Liver (tissue), 8 donors: ENCODE measurements at regions not wholly inside any gene's neighbourhood (a gene's known extent, or its start where the extent isn't known, plus 50 kb on each side); places are given as distances from the start of the nearest gene placed in this dataset.

ENCODE experiments used
- DNase-seq: peaks from one replicate; pipeline ENCODE4 v3.0.0-alpha.2; 2017; ENCODE audit warnings: low spot score
- H3K27ac ChIP-seq, 2 donors: one replicate each; pipeline ENCODE4 v1.7.0; 2013; ENCODE audit warnings: inconsistent platforms in 2 of 2, low read length in 2 of 2, control low read depth in 1 of 2, low read depth in 1 of 2, mild to moderate bottlenecking in 1 of 2
- H3K27me3 ChIP-seq, 4 donors: one replicate each; pipeline versions ENCODE4 v1.6.1 to v1.7.0; 2013; ENCODE audit warnings: low read length in 3 of 4, inconsistent platforms in 1 of 4, mild to moderate bottlenecking in 1 of 4, moderate library complexity in 1 of 4; ENCODE audit not compliant: control insufficient read depth in 4 of 4, insufficient read depth in 4 of 4
- H3K36me3 ChIP-seq, 4 donors: one replicate each; pipeline versions ENCODE4 v1.6.1 to v1.7.0; 2013; ENCODE audit warnings: low read length in 3 of 4, mild to moderate bottlenecking in 3 of 4, low read depth in 1 of 4, moderate library complexity in 1 of 4; ENCODE audit not compliant: control insufficient read depth in 4 of 4, insufficient read depth in 3 of 4
- H3K4me1 ChIP-seq, 4 donors: one replicate each; pipeline versions ENCODE4 v1.6.1 to v1.7.0; 2013; ENCODE audit warnings: low read length in 3 of 4, mild to moderate bottlenecking in 3 of 4, moderate library complexity in 1 of 4; ENCODE audit not compliant: control insufficient read depth in 4 of 4, insufficient read depth in 4 of 4
- H3K4me3 ChIP-seq, 3 donors: one replicate each; pipeline versions ENCODE4 v1.6.1 to v1.7.0; 2013; ENCODE audit warnings: low read length in 3 of 3, control low read depth in 1 of 3, low read depth in 1 of 3, mild to moderate bottlenecking in 1 of 3
- H3K9ac ChIP-seq, 2 donors: one replicate each; pipeline ENCODE4 v1.7.0; 2013; ENCODE audit warnings: low read length in 2 of 2, mild to moderate bottlenecking in 2 of 2, moderate library complexity in 2 of 2, control low read depth in 1 of 2, low read depth in 1 of 2
- H3K9me3 ChIP-seq, 4 donors: one replicate each; pipeline versions ENCODE4 v1.6.1 to v1.7.0; 2013; ENCODE audit warnings: low read length in 3 of 4; ENCODE audit not compliant: control insufficient read depth in 4 of 4
- ATF3 ChIP-seq: IDR thresholded peaks from 2 replicates; pipeline ENCODE4 v1.6.1; 2016; ENCODE audit warnings: antibody characterized with exemption
- FOXA1 ChIP-seq: IDR thresholded peaks from 2 replicates; pipeline ENCODE4 v1.6.1; 2016; ENCODE audit warnings: antibody characterized with exemption
- FOXA2 ChIP-seq: IDR thresholded peaks from 2 replicates; pipeline ENCODE4 v1.6.1; 2016; ENCODE audit warnings: antibody characterized with exemption
- GABPA ChIP-seq, 2 donors: IDR thresholded peaks in 1 of 2; conservative IDR thresholded peaks in 1 of 2; 2 replicates each; pipeline ENCODE4 v1.6.1; 2016; ENCODE audit warnings: antibody characterized with exemption in 2 of 2, mild to moderate bottlenecking in 1 of 2, moderate library complexity in 1 of 2
- HNF4A ChIP-seq, 2 donors: conservative IDR thresholded peaks; 2 replicates each; pipeline ENCODE4 v1.6.1; 2016; ENCODE audit warnings: antibody characterized with exemption in 2 of 2, mild to moderate bottlenecking in 2 of 2
- HNF4G ChIP-seq: IDR thresholded peaks from 2 replicates; pipeline ENCODE4 v1.6.1; 2016; ENCODE audit warnings: antibody characterized with exemption
- JUND ChIP-seq, 2 donors: IDR thresholded peaks; 2 replicates each; pipeline ENCODE4 v1.6.1; 2016; ENCODE audit warnings: antibody characterized with exemption in 2 of 2
- RAD21 ChIP-seq, 2 donors: IDR thresholded peaks; 2 replicates each; pipeline ENCODE4 v1.6.1; 2016; ENCODE audit warnings: antibody characterized with exemption in 2 of 2, mild to moderate bottlenecking in 2 of 2
- REST ChIP-seq: IDR thresholded peaks from 2 replicates; pipeline ENCODE4 v1.6.1; 2016; ENCODE audit warnings: antibody characterized with exemption, mild to moderate bottlenecking
- RXRA ChIP-seq, 2 donors: IDR thresholded peaks; 2 replicates each; pipeline ENCODE4 v1.6.1; 2017 to 2018; ENCODE audit warnings: antibody characterized with exemption in 2 of 2, mild to moderate bottlenecking in 1 of 2
- SP1 ChIP-seq: IDR thresholded peaks from 2 replicates; pipeline ENCODE4 v1.6.1; 2018; ENCODE audit warnings: antibody characterized with exemption, mild to moderate bottlenecking
- TAF1 ChIP-seq: conservative IDR thresholded peaks from 2 replicates; pipeline ENCODE4 v1.6.1; 2016; ENCODE audit warnings: antibody characterized with exemption, mild to moderate bottlenecking
- YY1 ChIP-seq: IDR thresholded peaks from 2 replicates; pipeline ENCODE4 v1.6.1; 2016; ENCODE audit warnings: antibody characterized with exemption, mild to moderate bottlenecking
- ZBTB33 ChIP-seq: IDR thresholded peaks from 2 replicates; pipeline ENCODE4 v1.6.1; 2016; ENCODE audit warnings: antibody characterized with exemption
- WGBS: extraction: QIAGEN DNeasy Blood & Tissue Kit; methylation state at CpG from one replicate; pipeline ENCODE4 v1.1.7; 2013; 5-methylcytosine and 5-hydroxymethylcytosine counted together
- TF ChIP-seq, protein P1 (sequence below): fragments of 150-350 bp; IDR thresholded peaks from 2 replicates; pipeline ENCODE4 v1.5.1; 2017; ENCODE audit warnings: improper control_type of control experiment, low read depth, low read length; ENCODE audit not compliant: missing input control
- TF ChIP-seq, protein P2 (sequence below): IDR thresholded peaks from 2 replicates; pipeline ENCODE4 v1.6.1; 2016; ENCODE audit warnings: antibody characterized with exemption
- donor health status: healthy.
- donor health status: healthy.
- donor health status: healthy.
- donor health status: healthy.
- donor health status: healthy.

- TF ChIP-seq, protein P1, sequence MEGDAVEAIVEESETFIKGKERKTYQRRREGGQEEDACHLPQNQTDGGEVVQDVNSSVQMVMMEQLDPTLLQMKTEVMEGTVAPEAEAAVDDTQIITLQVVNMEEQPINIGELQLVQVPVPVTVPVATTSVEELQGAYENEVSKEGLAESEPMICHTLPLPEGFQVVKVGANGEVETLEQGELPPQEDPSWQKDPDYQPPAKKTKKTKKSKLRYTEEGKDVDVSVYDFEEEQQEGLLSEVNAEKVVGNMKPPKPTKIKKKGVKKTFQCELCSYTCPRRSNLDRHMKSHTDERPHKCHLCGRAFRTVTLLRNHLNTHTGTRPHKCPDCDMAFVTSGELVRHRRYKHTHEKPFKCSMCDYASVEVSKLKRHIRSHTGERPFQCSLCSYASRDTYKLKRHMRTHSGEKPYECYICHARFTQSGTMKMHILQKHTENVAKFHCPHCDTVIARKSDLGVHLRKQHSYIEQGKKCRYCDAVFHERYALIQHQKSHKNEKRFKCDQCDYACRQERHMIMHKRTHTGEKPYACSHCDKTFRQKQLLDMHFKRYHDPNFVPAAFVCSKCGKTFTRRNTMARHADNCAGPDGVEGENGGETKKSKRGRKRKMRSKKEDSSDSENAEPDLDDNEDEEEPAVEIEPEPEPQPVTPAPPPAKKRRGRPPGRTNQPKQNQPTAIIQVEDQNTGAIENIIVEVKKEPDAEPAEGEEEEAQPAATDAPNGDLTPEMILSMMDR: no peak
- TF ChIP-seq RXRA (IDR thresholded peaks at IDR 0.05) (no peak), JUND (IDR thresholded peaks at IDR 0.05) (no peak)
Observed at GRCh38 chr14:58784931-58785330, 147.2 kb downstream of the DACT1 start (continued).

DNA sequence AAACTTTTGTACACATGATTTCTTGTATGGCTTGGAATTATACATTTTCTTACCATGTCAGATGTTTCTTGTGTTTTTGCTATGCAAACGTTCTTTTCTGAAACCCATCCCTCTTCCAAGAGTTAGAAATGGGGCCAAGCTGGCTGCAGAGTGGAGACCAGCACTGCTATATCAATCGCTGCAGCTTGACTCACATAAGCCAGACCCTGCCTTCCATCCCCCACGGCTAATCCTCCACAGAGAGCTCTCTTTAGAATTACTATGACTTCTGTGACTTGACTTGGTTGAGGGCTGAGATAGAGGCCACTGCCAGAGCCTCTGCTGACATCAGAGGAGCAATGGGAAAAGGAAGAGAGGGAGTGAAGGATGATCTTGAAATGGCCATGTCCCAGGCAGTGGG, 147.9 kb downstream of the DACT1 start:
- WGBS: 57% methylated on average over 3 of the region's 3 CpGs
- no peaks in the 10 kb centered on the region for H3K4me1 ChIP-seq
- H3K9ac ChIP-seq: no peak overlapping the region
- H3K27ac ChIP-seq: no peak overlapping the region
- DNase-seq: no peak
- TF ChIP-seq RXRA (IDR thresholded peaks at IDR 0.05) (no peak), RAD21 (IDR thresholded peaks at IDR 0.05) (no peak), GABPA (IDR thresholded peaks at IDR 0.05 in 1 of 2, conservative IDR thresholded peaks at IDR 0.05 in 1 of 2) (no peak), TAF1 (no peak)
- no peaks in the 10 kb centered on the region for H3K9me3 ChIP-seq
- H3K36me3 ChIP-seq: no peaks in the 10 kb centered on the region
- no peaks in the 10 kb centered on the region for H3K27me3 ChIP-seq
- no peak overlapping the region for H3K4me3 ChIP-seq

DNA sequence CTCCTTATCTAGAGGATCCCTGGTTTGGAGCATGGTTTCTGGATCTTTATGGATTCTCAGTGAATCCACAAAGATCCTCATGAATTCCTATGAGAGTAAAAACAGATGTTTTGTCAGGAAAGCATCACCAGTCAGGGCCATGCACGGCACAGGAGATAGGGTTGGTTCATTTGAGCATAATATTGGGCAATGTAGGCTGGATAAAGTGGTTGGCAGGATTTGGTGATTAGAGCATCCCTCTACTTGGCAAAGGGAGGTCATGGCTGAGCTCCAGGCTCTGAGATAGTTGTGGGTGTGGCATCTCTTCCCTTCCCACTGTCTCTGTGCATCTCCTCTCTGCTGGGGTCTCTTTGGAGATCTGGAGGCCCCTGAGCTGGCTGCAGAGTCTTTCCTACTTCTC, 149.8 kb downstream of the DACT1 start:
- Histone ChIP-seq H3K4me1 (no peaks in the 10 kb centered on the region), H3K9ac (no peak overlapping the region), H3K27ac (no peak overlapping the region), H3K27me3 (no peaks in the 10 kb centered on the region), H3K36me3 (no peaks in the 10 kb centered on the region), H3K4me3 (no peak overlapping the region), H3K9me3 (no peaks in the 10 kb centered on the region)
- no peak for DNase-seq
- TF ChIP-seq, protein P1: no peak
- no peak for TF ChIP-seq TAF1
- TF ChIP-seq FOXA2: no peak
- no peak for TF ChIP-seq FOXA1
- no peak for TF ChIP-seq GABPA (IDR thresholded peaks at IDR 0.05 in 1 of 2, conservative IDR thresholded peaks at IDR 0.05 in 1 of 2)
- no peak for TF ChIP-seq REST
- TF ChIP-seq, protein P2, sequence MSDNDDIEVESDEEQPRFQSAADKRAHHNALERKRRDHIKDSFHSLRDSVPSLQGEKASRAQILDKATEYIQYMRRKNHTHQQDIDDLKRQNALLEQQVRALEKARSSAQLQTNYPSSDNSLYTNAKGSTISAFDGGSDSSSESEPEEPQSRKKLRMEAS: no peak
- TF ChIP-seq JUND (IDR thresholded peaks at IDR 0.05): no peak
- no peak for TF ChIP-seq SP1
- no peak for TF ChIP-seq YY1
- no peak for TF ChIP-seq HNF4G
- no peak for TF ChIP-seq ATF3
- TF ChIP-seq HNF4A (conservative IDR thresholded peaks at IDR 0.05): no peak
- no peak for TF ChIP-seq RXRA (IDR thresholded peaks at IDR 0.05)
- no peak for TF ChIP-seq RAD21 (IDR thresholded peaks at IDR 0.05)
- TF ChIP-seq ZBTB33: no peak
- 46% methylated on average over 1 of the region's 1 CpG for WGBS
